Chondrocyte (in vitro differentiated cells): ENCODE measurements at regions not wholly inside any gene's neighbourhood (a gene's known extent, or its start where the extent isn't known, plus 50 kb on each side); places are given as distances from the start of the nearest gene placed in this dataset.

Experiments used
- DNase-seq: peaks from one replicate; pipeline ENCODE4 v3.0.0; 2021; ENCODE audit warnings: mixed read lengths, low spot score
- H3K27ac Mint-ChIP-seq: one replicate; pipeline ENCODE4 v1.8.0; 2021; ENCODE audit warnings: mild to moderate bottlenecking, moderate library complexity, mixed read lengths; ENCODE audit not compliant: unreplicated experiment
- H3K27me3 Mint-ChIP-seq: 2 replicates; pipeline ENCODE4 v1.8.0; 2021; ENCODE audit warnings: low read depth, mixed read lengths
- H3K36me3 Mint-ChIP-seq: 2 replicates; pipeline ENCODE4 v1.8.0; 2021; ENCODE audit warnings: low read depth, mixed read lengths
- H3K4me1 Mint-ChIP-seq: 2 replicates; pipeline ENCODE4 v1.8.0; 2021; ENCODE audit warnings: low read depth, mild to moderate bottlenecking, mixed read lengths
- H3K4me3 Mint-ChIP-seq: one replicate; pipeline ENCODE4 v1.8.0; 2021; ENCODE audit warnings: mild to moderate bottlenecking, moderate library complexity, mixed read lengths; ENCODE audit not compliant: unreplicated experiment
- H3K9me3 Mint-ChIP-seq: 2 replicates; pipeline ENCODE4 v1.8.0; 2021; ENCODE audit warnings: low read depth, mixed read lengths
- TF ChIP-seq, protein P1 (sequence below): fragments of 200-600 bp; sonication (generic); IDR thresholded peaks from 2 replicates; pipeline ENCODE4 v1.5.0; 2021; ENCODE audit warnings: antibody characterized with exemption, mild to moderate bottlenecking, moderate library complexity

DNA sequence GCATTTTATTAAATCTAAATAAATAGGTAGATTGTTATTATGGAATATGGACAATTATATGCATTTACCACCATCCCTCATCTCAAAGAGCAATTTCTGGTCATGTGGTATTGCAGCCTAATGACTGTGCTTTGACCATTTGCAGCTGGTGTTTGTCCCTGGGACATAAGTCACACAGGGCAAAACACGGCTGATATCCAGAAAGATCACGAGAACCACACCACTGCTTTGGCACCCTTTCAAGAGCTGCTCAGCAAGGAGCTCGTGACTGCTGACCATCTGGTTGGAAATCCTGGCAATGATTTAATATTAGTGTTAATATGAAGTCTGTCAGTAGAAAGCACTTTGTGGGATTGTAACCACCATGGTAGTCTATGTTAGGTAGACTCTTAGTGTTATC lies 545.0 kb downstream of the GBA3 start:
- no peak overlapping the region for H3K4me3 Mint-ChIP-seq
- DNase-seq = no peak
- H3K27me3 Mint-ChIP-seq = peaks cover 2% of the 10 kb centered on the region
- no peaks in the 10 kb centered on the region for H3K36me3 Mint-ChIP-seq
- TF ChIP-seq, protein P1, sequence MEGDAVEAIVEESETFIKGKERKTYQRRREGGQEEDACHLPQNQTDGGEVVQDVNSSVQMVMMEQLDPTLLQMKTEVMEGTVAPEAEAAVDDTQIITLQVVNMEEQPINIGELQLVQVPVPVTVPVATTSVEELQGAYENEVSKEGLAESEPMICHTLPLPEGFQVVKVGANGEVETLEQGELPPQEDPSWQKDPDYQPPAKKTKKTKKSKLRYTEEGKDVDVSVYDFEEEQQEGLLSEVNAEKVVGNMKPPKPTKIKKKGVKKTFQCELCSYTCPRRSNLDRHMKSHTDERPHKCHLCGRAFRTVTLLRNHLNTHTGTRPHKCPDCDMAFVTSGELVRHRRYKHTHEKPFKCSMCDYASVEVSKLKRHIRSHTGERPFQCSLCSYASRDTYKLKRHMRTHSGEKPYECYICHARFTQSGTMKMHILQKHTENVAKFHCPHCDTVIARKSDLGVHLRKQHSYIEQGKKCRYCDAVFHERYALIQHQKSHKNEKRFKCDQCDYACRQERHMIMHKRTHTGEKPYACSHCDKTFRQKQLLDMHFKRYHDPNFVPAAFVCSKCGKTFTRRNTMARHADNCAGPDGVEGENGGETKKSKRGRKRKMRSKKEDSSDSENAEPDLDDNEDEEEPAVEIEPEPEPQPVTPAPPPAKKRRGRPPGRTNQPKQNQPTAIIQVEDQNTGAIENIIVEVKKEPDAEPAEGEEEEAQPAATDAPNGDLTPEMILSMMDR = no peak
- no peak overlapping the region for H3K27ac Mint-ChIP-seq
- H3K4me1 Mint-ChIP-seq = no peaks in the 10 kb centered on the region
- no peaks in the 10 kb centered on the region for H3K9me3 Mint-ChIP-seq

DNA sequence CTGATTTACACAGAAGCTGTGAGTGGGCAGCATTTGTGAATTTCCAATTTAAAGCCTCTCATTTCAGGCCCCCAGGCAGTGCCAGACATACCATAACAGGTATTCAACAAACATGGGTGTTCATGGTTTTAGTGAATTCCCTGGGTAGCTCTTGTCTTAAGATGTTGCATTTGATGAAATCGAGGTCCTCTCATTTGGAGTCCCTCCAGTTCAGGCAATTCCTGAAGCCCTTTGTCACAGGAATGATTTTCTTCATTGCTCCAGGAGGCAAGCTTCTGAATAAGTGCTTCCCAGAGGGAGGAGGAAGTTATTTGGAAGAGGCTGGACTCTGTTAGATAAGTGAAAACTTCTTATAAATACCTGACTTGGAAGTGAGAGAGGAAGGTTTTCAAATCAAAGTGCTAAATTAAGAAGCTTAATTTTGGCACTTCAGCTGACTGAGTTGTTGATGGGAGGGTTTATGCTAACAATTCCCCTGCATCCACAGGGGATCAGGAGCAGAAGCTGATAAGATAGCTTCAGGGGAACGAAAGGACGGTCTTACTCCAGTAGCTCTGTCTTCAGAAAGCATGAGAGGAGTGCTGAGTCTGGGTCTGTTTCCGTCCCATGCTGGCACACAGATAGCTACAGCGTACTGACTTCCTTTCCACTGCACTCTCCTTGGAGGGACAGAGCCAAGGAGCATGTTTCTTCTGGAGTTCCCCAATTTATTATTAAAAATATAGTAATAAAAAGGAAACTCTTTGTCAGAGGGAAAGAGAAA lies 543.1 kb downstream of the GBA3 start:
- Mint-ChIP-seq H3K27ac (no peak overlapping the region), H3K9me3 (no peaks in the 10 kb centered on the region), H3K4me3 (no peak overlapping the region), H3K27me3 (peaks cover 6% of the 10 kb centered on the region), H3K4me1 (no peaks in the 10 kb centered on the region), H3K36me3 (no peaks in the 10 kb centered on the region)
- no peak for DNase-seq
- TF ChIP-seq, protein P1 = no peak

DNA sequence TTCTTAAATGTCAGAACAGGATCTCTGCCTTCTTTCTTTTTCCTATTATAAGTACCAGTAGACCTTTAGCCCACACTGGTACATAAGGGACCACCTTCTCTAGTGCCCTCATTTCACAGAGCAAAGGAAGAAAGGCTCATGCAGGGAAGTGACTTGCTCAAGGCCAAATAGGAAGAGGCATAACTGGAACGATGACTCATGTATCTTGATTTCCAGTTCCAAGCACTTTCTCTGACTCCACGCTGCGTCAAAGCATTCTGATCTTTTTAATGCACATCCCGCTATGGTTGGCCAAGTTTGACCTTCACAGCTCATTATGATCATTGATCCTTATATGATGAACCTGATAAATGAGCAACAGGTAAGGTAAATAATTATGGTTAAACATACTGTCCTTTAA lies 542.0 kb downstream of the GBA3 start:
- H3K36me3 Mint-ChIP-seq = no peaks in the 10 kb centered on the region

DNA sequence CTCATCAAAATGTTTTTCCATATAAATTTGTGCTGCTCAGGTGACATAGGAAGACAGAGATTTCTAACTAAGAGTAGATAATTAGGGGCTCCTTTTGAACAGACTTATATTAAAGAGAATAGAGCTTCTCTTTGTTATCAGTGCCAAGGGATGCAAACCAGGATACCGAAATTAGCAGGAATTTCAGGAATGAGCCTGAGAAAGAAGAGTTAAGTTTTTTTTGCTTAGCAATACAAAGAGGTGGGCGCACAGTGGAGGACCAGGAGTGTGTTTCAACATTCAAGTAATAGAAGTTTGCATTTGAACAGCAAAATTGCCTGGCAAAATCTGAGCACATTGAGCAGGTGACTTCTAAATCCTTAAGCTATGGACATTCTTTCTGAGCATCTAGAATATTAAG lies 541.3 kb downstream of the GBA3 start:
- Mint-ChIP-seq H3K4me3 (no peak overlapping the region), H3K4me1 (no peaks in the 10 kb centered on the region), H3K27ac (no peak overlapping the region), H3K36me3 (no peaks in the 10 kb centered on the region), H3K9me3 (no peaks in the 10 kb centered on the region), H3K27me3 (peaks cover 6% of the 10 kb centered on the region)
- no peak for DNase-seq
- TF ChIP-seq, protein P1 = no peak

More for the DNA sequence above, 542.0 kb downstream of the GBA3 start:
- H3K27me3 Mint-ChIP-seq = peaks cover 6% of the 10 kb centered on the region
- H3K27ac Mint-ChIP-seq = no peak overlapping the region
- no peak for DNase-seq
- H3K9me3 Mint-ChIP-seq = no peaks in the 10 kb centered on the region
- no peak overlapping the region for H3K4me3 Mint-ChIP-seq
- H3K4me1 Mint-ChIP-seq = no peaks in the 10 kb centered on the region
- TF ChIP-seq, protein P1 = no peak

DNA sequence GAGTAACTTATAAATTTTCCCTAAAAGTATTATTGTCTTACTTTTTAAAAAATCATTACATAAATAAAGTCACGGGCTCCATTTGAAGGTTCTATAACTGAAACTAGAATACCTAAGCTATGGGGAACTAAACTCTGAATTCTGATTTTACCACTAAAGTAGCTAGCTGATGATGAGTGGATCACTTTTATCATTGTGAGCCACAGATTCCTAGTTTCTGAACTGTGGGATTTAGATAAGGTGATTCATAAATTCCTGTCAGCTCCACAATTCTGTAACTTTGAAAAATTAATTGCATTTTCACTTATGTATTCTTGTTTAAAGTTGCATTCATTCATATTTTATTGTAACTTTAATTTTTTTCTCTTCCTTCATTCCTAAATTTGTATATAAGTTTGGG lies 540.9 kb downstream of the GBA3 start:
- no peak overlapping the region for H3K27ac Mint-ChIP-seq
- H3K27me3 Mint-ChIP-seq = peaks cover 6% of the 10 kb centered on the region
- H3K36me3 Mint-ChIP-seq = no peaks in the 10 kb centered on the region
- no peak overlapping the region for H3K4me3 Mint-ChIP-seq
- DNase-seq = no peak
- H3K9me3 Mint-ChIP-seq = no peaks in the 10 kb centered on the region
- TF ChIP-seq, protein P1 = no peak
- no peaks in the 10 kb centered on the region for H3K4me1 Mint-ChIP-seq
